Stimulated activated CD4-positive, alpha-beta T cell treated with anti-CD3 and anti-CD28 coated beads, Interleukin-4, amount 100 ng/mL, for 4 hours (primary cell): ENCODE measurements at regions not wholly inside any gene's neighbourhood (a gene's known extent, or its start where the extent isn't known, plus 50 kb on each side); places are given as distances from the start of the nearest gene placed in this dataset.
"Not testable (repeated sequence)": the region's sequence is repeated elsewhere in the genome, so short reads cannot be mapped to it uniquely, and the experiment has no call there.

Source experiments
- DNase-seq, 2 experiments: peaks; one replicate each; pipeline ENCODE4 v3.0.0-alpha.2; 2020

DNA sequence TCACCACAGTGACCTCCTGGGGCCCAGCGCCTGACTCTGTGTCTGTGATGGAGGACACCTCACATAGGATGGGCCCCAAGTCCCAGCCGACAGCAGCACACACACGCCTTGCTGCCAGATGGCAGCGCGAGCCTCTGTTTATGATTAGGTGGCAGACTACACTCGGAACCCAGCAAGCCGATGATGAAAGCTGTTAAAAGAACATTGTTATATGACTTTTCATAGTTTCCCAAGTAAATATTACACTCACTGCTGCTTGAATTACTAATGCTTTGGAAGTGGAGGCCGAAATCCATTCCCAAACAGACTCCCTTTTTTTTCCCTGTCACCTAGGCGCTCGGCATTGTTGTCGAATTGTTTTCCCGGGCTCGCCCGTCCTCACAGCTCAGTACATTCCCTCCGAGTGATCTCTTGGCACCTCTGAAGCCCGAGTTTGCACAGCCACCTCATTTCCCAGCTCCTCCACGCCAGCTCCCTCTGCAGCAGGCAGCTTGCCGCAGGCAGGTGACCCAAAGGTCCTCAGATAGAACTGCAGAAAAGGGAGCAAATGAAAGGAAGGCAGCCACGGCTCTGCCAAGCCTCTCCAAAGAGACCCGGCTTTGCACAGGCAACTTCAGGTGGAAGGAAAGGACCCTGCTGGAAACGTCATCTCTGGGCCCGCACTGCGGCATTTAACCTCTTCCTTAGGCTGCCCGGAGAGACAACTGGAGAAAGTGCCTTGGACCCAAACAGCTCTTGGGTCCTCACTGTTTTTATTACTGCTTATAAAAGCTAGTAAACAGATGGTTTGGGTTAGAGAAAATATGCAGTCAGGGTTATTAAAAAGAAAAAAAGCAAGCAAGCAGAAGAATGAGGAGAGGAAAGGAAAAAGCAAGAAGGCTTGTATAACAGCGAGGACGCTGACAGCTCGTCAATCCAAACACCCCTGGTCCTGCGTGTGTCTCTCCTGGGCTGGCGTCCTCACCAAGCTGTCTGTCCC lies 72.2 kb upstream of the SLC25A33 start:
- no peak for DNase-seq

DNA sequence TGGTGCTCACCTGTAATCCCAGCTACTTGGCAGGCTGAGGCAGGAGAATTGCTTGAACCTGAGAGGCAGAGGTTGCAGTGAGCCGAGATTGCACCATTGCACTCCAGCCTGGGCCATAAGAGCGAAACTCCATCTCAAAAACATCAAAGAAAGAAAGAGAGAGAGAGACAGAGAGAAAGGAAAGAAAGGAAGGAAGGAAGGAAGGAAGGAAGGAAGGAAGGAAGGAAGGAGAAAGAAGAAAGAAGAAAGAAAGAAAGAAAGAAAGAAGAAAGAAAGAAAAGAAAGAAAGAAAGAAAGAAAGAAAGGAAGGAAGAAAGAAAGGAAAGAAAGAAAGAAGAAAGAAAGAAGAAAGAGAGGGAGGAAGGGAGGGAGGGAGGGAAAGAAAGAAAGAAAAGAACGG lies 69.4 kb upstream of the SLC25A33 start:
- not testable (repeated sequence) for DNase-seq

DNA sequence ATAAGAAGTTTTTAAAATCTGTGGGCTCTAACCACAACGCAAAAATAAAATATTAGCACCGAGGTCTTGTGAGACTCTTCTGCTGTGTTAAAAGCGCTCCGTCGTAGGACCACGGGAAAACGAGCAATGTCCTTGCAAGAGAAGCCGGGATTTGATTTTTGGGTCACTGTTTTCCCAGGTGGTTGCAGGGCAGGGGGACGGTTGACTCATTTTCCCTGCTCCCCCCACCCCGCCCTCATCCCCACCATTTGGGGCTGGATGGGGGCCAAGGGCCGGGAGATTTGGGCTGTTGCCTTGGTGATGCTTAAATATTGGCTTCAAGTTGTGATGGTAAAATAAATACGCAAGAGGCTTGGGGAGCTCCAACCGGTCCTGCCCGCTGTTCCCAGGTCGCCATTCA lies 67.6 kb upstream of the SLC25A33 start:
- no peak for DNase-seq

DNA sequence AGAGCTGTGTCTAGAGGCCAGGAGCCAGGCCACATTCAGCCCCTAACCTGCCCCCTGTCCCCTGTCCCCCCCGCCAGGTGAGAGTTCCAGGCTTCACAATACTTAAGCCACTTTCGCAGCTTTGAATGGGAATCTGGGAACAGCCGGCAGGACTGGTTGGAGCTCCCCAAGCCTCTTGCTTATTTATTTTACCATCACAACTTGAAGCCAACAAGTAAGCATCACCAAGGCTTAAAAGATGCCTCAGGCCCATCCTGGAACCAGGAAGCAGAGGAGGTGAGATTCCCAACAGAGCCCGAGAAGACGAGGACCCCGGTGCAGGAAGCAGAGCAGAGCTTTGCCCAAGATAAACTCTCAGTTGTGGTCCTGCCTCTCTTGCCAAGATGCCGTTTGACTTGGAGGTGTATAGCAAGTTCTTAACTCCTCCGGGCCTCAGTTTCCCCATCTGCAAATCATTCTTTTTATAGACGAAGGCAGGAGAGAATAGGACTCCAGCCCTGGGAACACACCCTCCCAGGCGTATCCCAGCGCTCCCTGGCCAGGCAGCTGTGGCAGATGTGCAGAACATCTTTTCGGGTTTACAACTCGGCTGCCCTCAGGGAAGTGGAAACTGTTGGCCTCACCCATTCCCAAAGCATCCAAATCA lies 66.8 kb upstream of the SLC25A33 start:
- no peak for DNase-seq

DNA sequence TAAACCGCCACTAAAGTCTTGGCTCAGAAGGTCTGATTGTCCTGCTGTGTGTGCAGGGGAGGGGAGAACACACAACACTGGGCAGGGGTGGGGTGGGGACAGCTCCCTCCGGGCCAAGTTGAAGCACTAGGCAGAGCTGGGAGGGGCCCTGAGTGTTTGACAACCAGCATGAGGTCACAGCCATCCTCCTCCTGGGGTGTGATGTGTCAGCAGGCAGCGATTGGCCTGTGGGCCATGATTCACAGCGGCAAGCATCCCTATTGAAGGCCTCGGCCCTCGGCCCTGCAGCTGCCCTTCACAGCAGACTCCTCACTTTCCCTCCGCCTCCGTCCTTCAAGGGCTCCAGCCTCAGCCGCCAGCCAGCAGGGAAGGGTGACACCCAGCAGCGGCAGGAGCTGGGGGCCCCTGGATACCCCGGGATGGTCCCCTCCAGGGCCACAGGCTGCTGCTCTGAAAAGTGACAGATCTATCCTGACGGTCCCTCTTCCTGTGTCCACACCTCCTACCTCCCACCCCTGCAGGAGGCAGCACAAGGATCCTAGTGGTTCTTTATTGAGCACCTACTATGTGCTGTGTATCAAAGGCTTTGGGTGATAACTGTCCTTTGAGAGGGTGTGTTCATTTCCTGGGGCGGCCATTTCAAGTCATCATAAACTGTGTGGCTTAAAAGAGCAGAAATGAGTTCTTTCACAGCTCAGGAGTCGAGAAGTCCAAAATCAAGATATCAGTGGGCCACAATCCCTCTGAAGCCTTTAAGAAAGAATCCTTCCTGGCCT lies 66.0 kb upstream of the SLC25A33 start:
- no peak for DNase-seq

DNA sequence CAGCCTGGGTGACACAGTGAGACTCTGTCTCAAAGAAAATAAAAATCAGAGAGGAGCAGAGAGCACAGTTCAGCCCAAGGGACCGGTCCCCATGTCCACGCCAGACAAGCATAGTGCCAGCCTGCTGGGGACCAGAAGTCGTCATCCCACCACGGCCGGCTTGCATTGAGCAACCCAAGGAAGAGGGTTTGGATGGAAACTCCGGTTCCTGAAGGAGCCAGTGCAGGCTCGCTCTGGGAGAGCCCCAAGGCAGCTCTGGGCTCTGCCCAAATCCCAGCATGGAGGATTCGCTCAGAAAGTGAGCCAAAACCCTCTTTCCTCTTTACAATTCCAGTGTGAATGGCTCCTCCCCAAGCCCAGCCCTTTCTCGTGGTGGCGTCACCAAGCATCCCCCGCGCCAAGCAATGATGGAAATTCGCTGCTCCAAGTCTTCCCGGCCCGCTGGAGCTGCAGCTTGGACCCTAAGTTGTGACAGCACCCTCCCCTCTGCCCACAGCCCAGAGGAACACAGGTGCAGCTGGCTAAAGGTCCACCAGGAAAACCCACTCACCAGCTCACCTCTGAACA lies 64.1 kb upstream of the SLC25A33 start:
- DNase-seq, result no peak

DNA sequence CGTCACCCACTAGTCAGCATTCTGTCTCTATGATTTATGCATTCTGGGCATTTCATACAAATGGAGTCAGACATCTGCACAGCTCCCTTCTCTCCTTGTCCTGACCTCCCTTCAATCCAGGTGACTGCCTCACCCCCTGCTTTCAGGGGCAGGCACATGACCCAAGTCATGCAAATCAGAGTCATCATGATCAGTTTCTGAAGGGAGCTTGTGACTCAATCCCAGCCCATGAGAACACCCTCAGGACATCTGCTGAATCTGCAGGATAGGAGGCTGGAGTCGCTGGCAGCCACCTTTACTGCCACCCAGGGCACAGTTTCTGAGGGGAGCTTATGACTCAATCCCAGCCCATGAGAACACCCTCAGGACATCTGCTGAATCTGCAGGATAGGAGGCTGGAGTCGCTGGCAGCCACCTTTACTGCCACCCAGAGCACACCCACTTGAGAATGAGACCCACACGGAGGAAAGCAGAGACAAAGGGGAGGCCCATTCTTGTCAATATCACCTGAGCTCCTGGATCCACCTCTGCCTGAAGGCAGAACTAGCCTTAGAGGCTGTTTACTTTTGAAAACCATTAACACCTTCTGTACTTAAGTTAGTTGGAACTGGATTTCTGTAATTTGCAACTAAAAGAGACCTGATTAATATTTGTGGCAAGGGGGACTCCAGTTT lies 62.3 kb upstream of the SLC25A33 start:
- no peak for DNase-seq

DNA sequence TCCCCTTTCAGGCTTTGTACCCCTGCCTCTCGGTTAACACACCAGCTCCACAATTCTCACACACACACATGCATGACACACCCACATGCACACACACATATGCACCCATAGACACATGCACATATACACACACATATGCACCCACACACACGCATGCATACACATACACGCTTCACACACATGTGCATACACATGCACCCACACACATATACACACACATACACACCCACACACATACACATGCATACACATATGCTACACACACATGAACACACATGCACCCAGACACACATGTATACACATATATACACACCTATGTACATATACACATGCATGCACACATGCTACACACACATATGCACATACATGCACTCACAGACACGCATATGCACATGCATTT lies 61.7 kb upstream of the SLC25A33 start:
- DNase-seq, result no peak

DNA sequence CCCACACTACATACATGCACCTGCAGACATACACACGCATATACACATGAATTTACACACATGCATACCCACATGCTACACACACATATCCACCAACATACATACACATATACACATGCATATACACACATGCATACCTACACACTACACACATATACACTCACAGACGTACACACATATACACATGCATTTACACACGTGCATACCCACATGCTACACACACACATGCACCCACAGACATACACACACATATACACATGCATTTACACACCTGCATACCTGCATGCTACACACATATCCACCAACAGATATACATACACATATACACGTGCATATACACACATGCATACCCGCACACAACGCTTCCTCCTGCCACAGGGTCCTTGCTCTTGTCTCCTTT lies 61.2 kb upstream of the SLC25A33 start:
- no peak for DNase-seq

DNA sequence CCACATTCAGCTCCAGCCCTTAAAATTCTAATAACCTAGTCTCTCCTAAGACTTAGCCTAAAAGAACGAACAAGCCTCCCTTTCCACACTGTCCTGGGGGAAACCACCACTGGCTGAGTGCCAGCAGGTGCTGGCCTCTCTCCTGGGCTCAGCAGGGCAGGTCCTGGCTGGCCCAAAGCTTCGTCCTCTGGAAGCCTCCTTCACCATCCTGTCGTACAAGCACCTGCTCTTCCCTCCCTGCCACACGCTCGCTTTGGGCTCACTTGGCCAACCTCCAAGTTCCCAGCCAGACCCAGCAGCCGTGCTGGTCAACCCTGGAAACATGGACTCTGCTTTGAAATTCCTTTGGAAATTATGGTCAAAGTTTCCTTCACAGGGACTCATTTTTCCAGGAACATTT lies 58.2 kb upstream of the SLC25A33 start:
- no peak for DNase-seq

DNA sequence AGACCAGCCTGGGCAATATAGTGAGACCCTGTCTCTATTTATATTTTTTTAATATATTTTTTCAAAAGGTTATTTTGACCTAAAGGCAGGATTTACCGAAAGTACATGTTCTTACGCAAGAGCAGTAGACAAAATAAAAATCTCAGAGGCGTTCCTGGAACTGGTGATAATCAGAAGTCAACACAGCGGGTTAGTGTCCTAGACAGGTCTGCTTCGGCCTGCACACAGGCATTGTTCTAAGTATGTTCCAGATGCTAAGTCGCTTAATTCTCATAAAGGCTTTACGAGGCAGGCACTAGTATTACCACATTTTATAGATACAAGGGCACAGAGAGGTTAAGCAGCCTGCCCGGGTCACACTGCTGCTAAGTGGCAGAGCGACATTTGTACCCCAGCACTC lies 56.9 kb upstream of the SLC25A33 start:
- no peak for DNase-seq

DNA sequence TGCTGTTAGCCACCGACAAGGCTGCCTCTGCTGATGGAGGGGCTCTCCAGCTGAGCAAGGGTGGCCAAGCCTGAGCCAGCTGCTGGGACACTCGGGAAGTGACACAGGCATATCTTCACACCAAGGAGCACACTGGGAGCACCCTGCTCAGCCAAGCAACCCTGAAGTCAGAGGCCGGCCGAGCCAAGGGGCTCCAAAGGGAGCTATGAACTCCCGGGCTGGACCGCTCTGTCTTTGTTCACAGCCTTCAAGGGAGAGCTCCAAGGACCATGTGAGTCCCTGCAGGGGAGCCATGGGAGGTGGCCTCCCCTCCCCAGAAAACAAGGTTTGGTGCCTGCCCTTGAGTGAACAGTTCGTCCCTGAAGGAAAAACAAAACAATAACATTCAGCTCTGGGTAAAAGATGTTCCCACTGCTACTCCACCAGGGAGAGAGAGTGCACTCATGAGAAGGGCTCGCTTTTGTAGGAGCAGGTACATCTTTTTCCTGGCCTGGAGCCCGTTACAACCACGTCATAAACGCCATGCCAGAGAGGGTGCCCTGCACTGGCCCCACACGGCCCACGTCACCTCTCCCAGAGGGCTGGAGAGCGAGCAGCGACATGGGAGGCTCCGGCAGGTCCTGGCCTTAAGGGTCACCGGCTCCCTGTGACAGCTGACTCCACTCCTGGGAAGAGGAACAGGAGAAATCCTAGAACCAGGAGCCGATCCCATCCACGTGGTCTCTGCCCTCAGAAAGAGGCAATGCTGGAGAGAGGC lies 56.3 kb upstream of the SLC25A33 start:
- no peak for DNase-seq

DNA sequence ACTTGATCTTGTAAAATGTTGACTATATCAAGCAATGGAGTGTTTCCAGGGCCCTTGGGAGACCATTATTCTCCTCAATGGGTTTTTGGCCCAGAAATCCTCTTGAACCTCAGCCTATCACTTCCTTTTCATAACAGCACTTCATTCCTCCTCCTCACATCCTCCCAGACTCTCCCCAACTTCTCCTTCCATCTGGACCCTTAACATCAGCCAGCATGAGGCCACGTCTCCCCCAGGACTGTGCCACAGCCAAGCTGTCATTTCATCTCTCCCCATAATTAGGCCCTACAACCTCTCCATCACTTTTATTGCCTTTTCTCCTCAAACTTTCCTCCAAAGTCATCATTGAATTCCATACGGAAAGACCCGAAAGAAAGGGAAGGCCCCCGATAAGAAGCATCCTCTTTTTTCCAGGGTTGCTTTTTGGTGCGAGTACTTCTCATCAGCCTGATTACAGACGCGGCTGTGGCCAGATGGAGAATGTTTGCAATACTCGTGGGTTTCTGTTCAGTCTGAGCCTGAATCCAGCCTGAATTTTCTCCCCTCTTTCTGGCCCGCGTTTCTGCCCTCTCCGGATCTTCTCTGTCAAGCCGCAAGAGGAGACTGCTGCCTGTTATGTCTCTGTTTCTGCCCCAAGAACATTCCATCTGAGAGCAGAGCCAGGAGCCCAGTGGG lies 52.7 kb upstream of the SLC25A33 start:
- no peak for DNase-seq
